HG03066 (cell line): ENCODE measurements at regions not wholly inside any gene's neighbourhood (a gene's known extent, or its start where the extent isn't known, plus 50 kb on each side); places are given as distances from the start of the nearest gene placed in this dataset.

Experiments used
- ATAC-seq: cut with Tn5 transposase; IDR thresholded peaks from one replicate; pipeline ENCODE4 v1.9.1; 2021; ENCODE audit warnings: low read depth; ENCODE audit not compliant: unreplicated experiment

- no peak for ATAC-seq
These were observed 60.3 kb upstream of the POT1 start for GRCh38 chr7:124989911-124990310.
